Liver (tissue), 3 donors: ENCODE measurements at regions not wholly inside any gene's neighbourhood (a gene's known extent, or its start where the extent isn't known, plus 50 kb on each side); places are given as distances from the start of the nearest gene placed in this dataset.

Experiments used
- FOXA1 ChIP-seq: IDR thresholded peaks from 2 replicates; pipeline ENCODE4 v1.6.1; 2016; ENCODE audit warnings: antibody characterized with exemption
- GABPA ChIP-seq, 2 donors: IDR thresholded peaks in 1 of 2; conservative IDR thresholded peaks in 1 of 2; 2 replicates each; pipeline ENCODE4 v1.6.1; 2016; ENCODE audit warnings: antibody characterized with exemption in 2 of 2, mild to moderate bottlenecking in 1 of 2, moderate library complexity in 1 of 2
- HNF4A ChIP-seq, 2 donors: conservative IDR thresholded peaks; 2 replicates each; pipeline ENCODE4 v1.6.1; 2016; ENCODE audit warnings: antibody characterized with exemption in 2 of 2, mild to moderate bottlenecking in 2 of 2
- RAD21 ChIP-seq, 2 donors: IDR thresholded peaks; 2 replicates each; pipeline ENCODE4 v1.6.1; 2016; ENCODE audit warnings: antibody characterized with exemption in 2 of 2, mild to moderate bottlenecking in 2 of 2
- RXRA ChIP-seq, 2 donors: IDR thresholded peaks; 2 replicates each; pipeline ENCODE4 v1.6.1; 2017 to 2018; ENCODE audit warnings: antibody characterized with exemption in 2 of 2, mild to moderate bottlenecking in 1 of 2
- SP1 ChIP-seq: IDR thresholded peaks from 2 replicates; pipeline ENCODE4 v1.6.1; 2018; ENCODE audit warnings: antibody characterized with exemption, mild to moderate bottlenecking
- TAF1 ChIP-seq: conservative IDR thresholded peaks from 2 replicates; pipeline ENCODE4 v1.6.1; 2016; ENCODE audit warnings: antibody characterized with exemption, mild to moderate bottlenecking
- TF ChIP-seq, protein P1 (sequence below): fragments of 150-350 bp; IDR thresholded peaks from 2 replicates; pipeline ENCODE4 v1.5.1; 2017; ENCODE audit warnings: improper control_type of control experiment, low read depth, low read length; ENCODE audit not compliant: missing input control
- TF ChIP-seq, protein P2 (sequence below): IDR thresholded peaks from 2 replicates; pipeline ENCODE4 v1.6.1; 2016; ENCODE audit warnings: antibody characterized with exemption, mild to moderate bottlenecking
- TF ChIP-seq, protein P3 (sequence below): IDR thresholded peaks from 2 replicates; pipeline ENCODE4 v1.6.1; 2016; ENCODE audit warnings: antibody characterized with exemption
- TF ChIP-seq, protein P4 (sequence below): IDR thresholded peaks from 2 replicates; pipeline ENCODE4 v1.6.1; 2016; ENCODE audit warnings: antibody characterized with exemption
- donor health status: healthy.
- donor health status: healthy.

DNA sequence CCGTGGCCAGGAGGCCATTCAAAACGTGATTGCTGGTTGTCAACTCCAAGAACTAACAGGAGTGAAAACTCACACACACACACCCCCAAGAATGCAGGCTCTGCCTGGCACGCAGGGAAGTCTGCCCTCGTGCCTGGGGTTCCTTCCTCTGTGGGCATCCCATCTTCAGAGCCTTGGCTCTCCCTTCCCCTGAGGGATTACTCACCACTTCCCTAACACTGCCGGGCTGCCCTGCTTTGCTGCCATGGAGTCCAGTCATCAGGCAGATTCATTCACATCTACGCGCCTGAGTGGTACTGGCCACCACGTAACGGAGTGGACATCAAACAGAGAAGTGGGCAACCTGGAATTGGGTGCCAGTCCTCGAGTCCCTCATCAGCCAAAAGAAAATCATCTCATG is 120.7 kb upstream of the TMEM45B start:
- TF ChIP-seq, protein P1, sequence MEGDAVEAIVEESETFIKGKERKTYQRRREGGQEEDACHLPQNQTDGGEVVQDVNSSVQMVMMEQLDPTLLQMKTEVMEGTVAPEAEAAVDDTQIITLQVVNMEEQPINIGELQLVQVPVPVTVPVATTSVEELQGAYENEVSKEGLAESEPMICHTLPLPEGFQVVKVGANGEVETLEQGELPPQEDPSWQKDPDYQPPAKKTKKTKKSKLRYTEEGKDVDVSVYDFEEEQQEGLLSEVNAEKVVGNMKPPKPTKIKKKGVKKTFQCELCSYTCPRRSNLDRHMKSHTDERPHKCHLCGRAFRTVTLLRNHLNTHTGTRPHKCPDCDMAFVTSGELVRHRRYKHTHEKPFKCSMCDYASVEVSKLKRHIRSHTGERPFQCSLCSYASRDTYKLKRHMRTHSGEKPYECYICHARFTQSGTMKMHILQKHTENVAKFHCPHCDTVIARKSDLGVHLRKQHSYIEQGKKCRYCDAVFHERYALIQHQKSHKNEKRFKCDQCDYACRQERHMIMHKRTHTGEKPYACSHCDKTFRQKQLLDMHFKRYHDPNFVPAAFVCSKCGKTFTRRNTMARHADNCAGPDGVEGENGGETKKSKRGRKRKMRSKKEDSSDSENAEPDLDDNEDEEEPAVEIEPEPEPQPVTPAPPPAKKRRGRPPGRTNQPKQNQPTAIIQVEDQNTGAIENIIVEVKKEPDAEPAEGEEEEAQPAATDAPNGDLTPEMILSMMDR, result no peak
- TF ChIP-seq RAD21 (IDR thresholded peaks at IDR 0.05) (no peak), TAF1 (no peak), FOXA1 (no peak), GABPA (IDR thresholded peaks at IDR 0.05 in 1 of 2, conservative IDR thresholded peaks at IDR 0.05 in 1 of 2) (no peak), HNF4A (conservative IDR thresholded peaks at IDR 0.05) (no peak), SP1 (no peak), RXRA (IDR thresholded peaks at IDR 0.05) (no peak)
- TF ChIP-seq, protein P2, sequence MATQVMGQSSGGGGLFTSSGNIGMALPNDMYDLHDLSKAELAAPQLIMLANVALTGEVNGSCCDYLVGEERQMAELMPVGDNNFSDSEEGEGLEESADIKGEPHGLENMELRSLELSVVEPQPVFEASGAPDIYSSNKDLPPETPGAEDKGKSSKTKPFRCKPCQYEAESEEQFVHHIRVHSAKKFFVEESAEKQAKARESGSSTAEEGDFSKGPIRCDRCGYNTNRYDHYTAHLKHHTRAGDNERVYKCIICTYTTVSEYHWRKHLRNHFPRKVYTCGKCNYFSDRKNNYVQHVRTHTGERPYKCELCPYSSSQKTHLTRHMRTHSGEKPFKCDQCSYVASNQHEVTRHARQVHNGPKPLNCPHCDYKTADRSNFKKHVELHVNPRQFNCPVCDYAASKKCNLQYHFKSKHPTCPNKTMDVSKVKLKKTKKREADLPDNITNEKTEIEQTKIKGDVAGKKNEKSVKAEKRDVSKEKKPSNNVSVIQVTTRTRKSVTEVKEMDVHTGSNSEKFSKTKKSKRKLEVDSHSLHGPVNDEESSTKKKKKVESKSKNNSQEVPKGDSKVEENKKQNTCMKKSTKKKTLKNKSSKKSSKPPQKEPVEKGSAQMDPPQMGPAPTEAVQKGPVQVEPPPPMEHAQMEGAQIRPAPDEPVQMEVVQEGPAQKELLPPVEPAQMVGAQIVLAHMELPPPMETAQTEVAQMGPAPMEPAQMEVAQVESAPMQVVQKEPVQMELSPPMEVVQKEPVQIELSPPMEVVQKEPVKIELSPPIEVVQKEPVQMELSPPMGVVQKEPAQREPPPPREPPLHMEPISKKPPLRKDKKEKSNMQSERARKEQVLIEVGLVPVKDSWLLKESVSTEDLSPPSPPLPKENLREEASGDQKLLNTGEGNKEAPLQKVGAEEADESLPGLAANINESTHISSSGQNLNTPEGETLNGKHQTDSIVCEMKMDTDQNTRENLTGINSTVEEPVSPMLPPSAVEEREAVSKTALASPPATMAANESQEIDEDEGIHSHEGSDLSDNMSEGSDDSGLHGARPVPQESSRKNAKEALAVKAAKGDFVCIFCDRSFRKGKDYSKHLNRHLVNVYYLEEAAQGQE, result no peak
- TF ChIP-seq, protein P3, sequence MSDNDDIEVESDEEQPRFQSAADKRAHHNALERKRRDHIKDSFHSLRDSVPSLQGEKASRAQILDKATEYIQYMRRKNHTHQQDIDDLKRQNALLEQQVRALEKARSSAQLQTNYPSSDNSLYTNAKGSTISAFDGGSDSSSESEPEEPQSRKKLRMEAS, result no peak
- TF ChIP-seq, protein P4, sequence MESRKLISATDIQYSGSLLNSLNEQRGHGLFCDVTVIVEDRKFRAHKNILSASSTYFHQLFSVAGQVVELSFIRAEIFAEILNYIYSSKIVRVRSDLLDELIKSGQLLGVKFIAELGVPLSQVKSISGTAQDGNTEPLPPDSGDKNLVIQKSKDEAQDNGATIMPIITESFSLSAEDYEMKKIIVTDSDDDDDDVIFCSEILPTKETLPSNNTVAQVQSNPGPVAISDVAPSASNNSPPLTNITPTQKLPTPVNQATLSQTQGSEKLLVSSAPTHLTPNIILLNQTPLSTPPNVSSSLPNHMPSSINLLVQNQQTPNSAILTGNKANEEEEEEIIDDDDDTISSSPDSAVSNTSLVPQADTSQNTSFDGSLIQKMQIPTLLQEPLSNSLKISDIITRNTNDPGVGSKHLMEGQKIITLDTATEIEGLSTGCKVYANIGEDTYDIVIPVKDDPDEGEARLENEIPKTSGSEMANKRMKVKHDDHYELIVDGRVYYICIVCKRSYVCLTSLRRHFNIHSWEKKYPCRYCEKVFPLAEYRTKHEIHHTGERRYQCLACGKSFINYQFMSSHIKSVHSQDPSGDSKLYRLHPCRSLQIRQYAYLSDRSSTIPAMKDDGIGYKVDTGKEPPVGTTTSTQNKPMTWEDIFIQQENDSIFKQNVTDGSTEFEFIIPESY, result no peak
